SKM-1 (cell line): ENCODE measurements at regions not wholly inside any gene's neighbourhood (a gene's known extent, or its start where the extent isn't known, plus 50 kb on each side); places are given as distances from the start of the nearest gene placed in this dataset.
"Not testable (repeated sequence)": the region's sequence is repeated elsewhere in the genome, so short reads cannot be mapped to it uniquely, and the experiment has no call there.

Experiments
- DNase-seq: peaks from one replicate; lab custom pipeline; 2025; ENCODE audit not compliant: unreplicated experiment; lab: John Stamatoyannopoulos, UW

GRCh38 chr12:9450127-9450567 lies 157.6 kb downstream of the KLRB1 start:
- not testable (repeated sequence) for DNase-seq

GRCh38 chr12:9449657-9450126 lies 158.0 kb downstream of the KLRB1 start:
- not testable (repeated sequence) for DNase-seq

- DNase-seq: no peak
These were observed 158.5 kb downstream of the KLRB1 start for GRCh38 chr12:9449181-9449580.

- DNase-seq: not testable (repeated sequence)
These were observed 159.1 kb downstream of the KLRB1 start for GRCh38 chr12:9448648-9449047.

GRCh38 chr12:9447791-9448614 lies 159.7 kb downstream of the KLRB1 start:
- peak; percentile 7 for DNase-seq

- not testable (repeated sequence) for DNase-seq
These were observed 160.6 kb downstream of the KLRB1 start for GRCh38 chr12:9446883-9447761.

- DNase-seq: not testable (repeated sequence)
These were observed 167.3 kb downstream of the KLRB1 start for GRCh38 chr12:9440428-9440827.

- DNase-seq: not testable (repeated sequence)
These were observed 172.0 kb downstream of the KLRB1 start for GRCh38 chr12:9435682-9436081.

- not testable (repeated sequence) for DNase-seq
These were observed 177.3 kb downstream of the KLRB1 start for GRCh38 chr12:9430385-9430784.

- DNase-seq: not testable (repeated sequence)
These were observed 178.9 kb downstream of the KLRB1 start for GRCh38 chr12:9428856-9429255.

GRCh38 chr12:9425429-9425828 lies 182.3 kb downstream of the KLRB1 start:
- not testable (repeated sequence) for DNase-seq

GRCh38 chr12:9424175-9424740 lies 183.5 kb downstream of the KLRB1 start:
- not testable (repeated sequence) for DNase-seq

GRCh38 chr12:9422689-9423088 lies 185.0 kb downstream of the KLRB1 start:
- not testable (repeated sequence) for DNase-seq

GRCh38 chr12:9421520-9422086 lies 186.1 kb downstream of the KLRB1 start:
- DNase-seq: not testable (repeated sequence)

- DNase-seq: not testable (repeated sequence)
These were observed 186.7 kb downstream of the KLRB1 start for GRCh38 chr12:9420817-9421519.

- not testable (repeated sequence) for DNase-seq
These were observed 189.1 kb downstream of the KLRB1 start for GRCh38 chr12:9418669-9419041.

GRCh38 chr12:9417947-9418668 lies 189.6 kb downstream of the KLRB1 start:
- DNase-seq: not testable (repeated sequence)

GRCh38 chr12:9417341-9417740 lies 190.4 kb downstream of the KLRB1 start:
- DNase-seq: not testable (repeated sequence)

GRCh38 chr12:9416346-9416745 lies 191.4 kb downstream of the KLRB1 start:
- DNase-seq: not testable (repeated sequence)

GRCh38 chr12:9415898-9416297 lies 191.8 kb downstream of the KLRB1 start:
- DNase-seq: not testable (repeated sequence)
